ENCODE measurements at regions not wholly inside any gene's neighbourhood (a gene's known extent, or its start where the extent isn't known, plus 50 kb on each side); places are given as distances from the start of the nearest gene placed in this dataset.
A peak's percentile ranks its signal among the peaks of the same experiment; 100 is the strongest.

DNA sequence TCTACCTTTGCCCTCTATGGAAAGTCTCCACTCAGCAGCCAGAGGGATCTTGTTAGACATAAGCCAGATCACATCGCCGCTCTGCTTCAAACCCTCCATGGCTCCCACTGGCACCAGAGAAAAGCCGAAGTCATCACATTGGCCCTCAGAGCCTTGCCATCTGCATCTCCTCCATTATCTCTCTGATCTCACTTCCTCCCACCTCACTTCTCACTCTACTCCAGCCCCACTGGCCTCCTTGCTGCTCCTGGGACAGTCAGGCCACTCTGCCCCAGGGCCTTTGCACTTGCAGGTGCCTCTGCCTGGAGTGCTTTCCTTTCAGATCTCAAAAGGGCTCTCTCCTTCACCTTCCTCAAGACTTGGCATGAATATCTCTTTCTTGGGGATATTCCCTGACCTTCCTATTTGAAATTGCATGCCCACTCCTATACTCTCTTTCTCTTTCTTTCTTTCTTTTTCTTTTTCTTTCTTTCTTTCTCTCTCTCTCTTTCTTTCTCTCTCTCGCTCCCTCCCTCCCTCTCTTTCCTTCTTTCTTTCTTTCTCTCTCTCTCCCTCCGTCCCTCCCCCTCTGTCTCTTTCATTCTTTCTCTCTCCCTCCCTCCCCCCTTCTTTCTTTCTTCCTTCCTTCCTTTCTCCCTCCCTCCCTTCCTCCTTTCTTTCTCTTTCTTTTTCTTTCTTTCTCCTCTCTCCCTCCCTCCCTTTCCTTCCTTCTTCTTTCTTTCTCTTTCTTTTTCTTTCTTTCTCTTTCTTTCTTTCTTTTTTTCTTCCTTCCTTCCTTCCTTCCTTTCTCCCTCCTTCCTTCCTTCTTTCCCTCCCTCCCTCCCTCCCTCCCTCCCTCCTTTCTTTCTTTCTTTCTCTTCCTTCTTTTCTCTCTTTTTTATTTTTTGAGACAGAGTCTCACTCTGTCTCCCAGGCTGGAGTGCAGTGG, 96.0 kb upstream of the CASZ1 start:
- Histone ChIP-seq H3K79me2 (ENCODE audit: insufficient read depth, low read length) (no peaks in the 10 kb centered on the region), H3K4me3 (ENCODE audit: low read depth in 1 of 2, low read length in 2 of 2) (no peak overlapping the region), H4K20me1 (ENCODE audit: insufficient read depth, low read length) (no peaks in the 10 kb centered on the region; the same call in 1 of the 2 replicates), H3K9ac (ENCODE audit: low read depth, low read length) (no peak overlapping the region), H3K27me3 (ENCODE audit: insufficient read depth, low read length, poor library complexity) (no peaks in the 10 kb centered on the region), H2AFZ (ENCODE audit: low read depth, low read length) (no peak overlapping the region), H3K4me1 (ENCODE audit: insufficient read depth, low read length) (peaks cover 4% of the 10 kb centered on the region; the same call in 1 of the 2 replicates), H3K4me2 (ENCODE audit: insufficient read depth, low read length) (no peak overlapping the region), H3K36me3 (ENCODE audit: insufficient read depth, low read length) (no peaks in the 10 kb centered on the region), H3K27ac (ENCODE audit: low read length) (no peak overlapping the region), H3K9me3 (ENCODE audit: insufficient read depth, low read length, severe bottlenecking) (no peaks in the 10 kb centered on the region)
- peak; percentile 44; the same call in 1 of the 3 replicates for ATAC-seq (ENCODE audit: insufficient read depth, low read depth)
- DNase-seq = no peak
- TF ChIP-seq EZH2 (IDR thresholded peaks at IDR 0.05; ENCODE audit: borderline replicate concordance, low read depth, low read length, severe bottlenecking) = no peak
- TF ChIP-seq, protein P1, sequence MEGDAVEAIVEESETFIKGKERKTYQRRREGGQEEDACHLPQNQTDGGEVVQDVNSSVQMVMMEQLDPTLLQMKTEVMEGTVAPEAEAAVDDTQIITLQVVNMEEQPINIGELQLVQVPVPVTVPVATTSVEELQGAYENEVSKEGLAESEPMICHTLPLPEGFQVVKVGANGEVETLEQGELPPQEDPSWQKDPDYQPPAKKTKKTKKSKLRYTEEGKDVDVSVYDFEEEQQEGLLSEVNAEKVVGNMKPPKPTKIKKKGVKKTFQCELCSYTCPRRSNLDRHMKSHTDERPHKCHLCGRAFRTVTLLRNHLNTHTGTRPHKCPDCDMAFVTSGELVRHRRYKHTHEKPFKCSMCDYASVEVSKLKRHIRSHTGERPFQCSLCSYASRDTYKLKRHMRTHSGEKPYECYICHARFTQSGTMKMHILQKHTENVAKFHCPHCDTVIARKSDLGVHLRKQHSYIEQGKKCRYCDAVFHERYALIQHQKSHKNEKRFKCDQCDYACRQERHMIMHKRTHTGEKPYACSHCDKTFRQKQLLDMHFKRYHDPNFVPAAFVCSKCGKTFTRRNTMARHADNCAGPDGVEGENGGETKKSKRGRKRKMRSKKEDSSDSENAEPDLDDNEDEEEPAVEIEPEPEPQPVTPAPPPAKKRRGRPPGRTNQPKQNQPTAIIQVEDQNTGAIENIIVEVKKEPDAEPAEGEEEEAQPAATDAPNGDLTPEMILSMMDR (IDR thresholded peaks at IDR 0.05; ENCODE audit: borderline replicate concordance, extremely low read depth, low read length, poor library complexity, severe bottlenecking) = no peak

GRCh38 chr1:10895621-10896020, 99.2 kb upstream of the CASZ1 start:
- no peak overlapping the region for H3K4me2 ChIP-seq (ENCODE audit: insufficient read depth, low read length)
- H3K79me2 ChIP-seq (ENCODE audit: insufficient read depth, low read length) = no peaks in the 10 kb centered on the region
- no peak overlapping the region for H2AFZ ChIP-seq (ENCODE audit: low read depth, low read length)
- H3K4me1 ChIP-seq (ENCODE audit: insufficient read depth, low read length) = peaks cover 4% of the 10 kb centered on the region; the same call in 1 of the 2 replicates
- DNase-seq = no peak
- no peaks in the 10 kb centered on the region for H3K27me3 ChIP-seq (ENCODE audit: insufficient read depth, low read length, poor library complexity)
- H3K9me3 ChIP-seq (ENCODE audit: insufficient read depth, low read length, severe bottlenecking) = no peaks in the 10 kb centered on the region
- no peaks in the 10 kb centered on the region for H3K36me3 ChIP-seq (ENCODE audit: insufficient read depth, low read length)
- TF ChIP-seq EZH2 (IDR thresholded peaks at IDR 0.05; ENCODE audit: borderline replicate concordance, low read depth, low read length, severe bottlenecking) = no peak
- TF ChIP-seq, protein P1 (IDR thresholded peaks at IDR 0.05; ENCODE audit: borderline replicate concordance, extremely low read depth, low read length, poor library complexity, severe bottlenecking) = no peak
- no peak for ATAC-seq (ENCODE audit: insufficient read depth, low read depth)
- H3K9ac ChIP-seq (ENCODE audit: low read depth, low read length) = no peak overlapping the region
- no peak overlapping the region for H3K4me3 ChIP-seq (ENCODE audit: low read depth in 1 of 2, low read length in 2 of 2)
- H3K27ac ChIP-seq (ENCODE audit: low read length) = no peak overlapping the region
- H4K20me1 ChIP-seq (ENCODE audit: insufficient read depth, low read length) = peaks cover 13% of the 10 kb centered on the region

DNA sequence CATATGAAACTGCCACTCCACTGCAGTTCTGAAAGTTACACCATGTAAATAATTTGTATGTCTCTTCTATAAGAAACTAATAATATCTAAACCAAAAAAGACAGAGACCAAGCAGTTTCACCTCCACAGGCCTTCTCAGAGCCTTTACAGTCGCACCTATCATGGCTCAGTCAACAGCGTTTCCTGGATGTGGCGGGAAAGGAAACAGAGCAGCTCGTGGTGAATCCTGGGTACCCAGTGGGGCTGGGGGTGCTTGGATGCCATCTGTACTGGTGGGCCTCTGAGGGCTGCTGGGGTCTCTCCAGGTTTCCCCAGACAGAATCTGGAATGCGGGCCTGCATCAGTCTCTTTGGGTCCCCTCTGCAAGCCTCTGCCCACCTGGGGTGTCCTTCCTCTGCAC, 100.2 kb upstream of the CASZ1 start:
- Histone ChIP-seq H3K79me2 (ENCODE audit: insufficient read depth, low read length) (no peaks in the 10 kb centered on the region), H3K4me1 (ENCODE audit: insufficient read depth, low read length) (peaks cover 4% of the 10 kb centered on the region; the same call in 1 of the 2 replicates), H3K9me3 (ENCODE audit: insufficient read depth, low read length, severe bottlenecking) (no peaks in the 10 kb centered on the region), H3K36me3 (ENCODE audit: insufficient read depth, low read length) (no peaks in the 10 kb centered on the region), H3K27me3 (ENCODE audit: insufficient read depth, low read length, poor library complexity) (no peaks in the 10 kb centered on the region), H3K9ac (ENCODE audit: low read depth, low read length) (no peak overlapping the region), H2AFZ (ENCODE audit: low read depth, low read length) (no peak overlapping the region), H3K4me2 (ENCODE audit: insufficient read depth, low read length) (no peak overlapping the region), H4K20me1 (ENCODE audit: insufficient read depth, low read length) (peaks cover 17% of the 10 kb centered on the region), H3K4me3 (ENCODE audit: low read depth in 1 of 2, low read length in 2 of 2) (no peak overlapping the region), H3K27ac (ENCODE audit: low read length) (no peak overlapping the region)
- no peak for DNase-seq
- peak; percentile 59 for ATAC-seq (ENCODE audit: insufficient read depth, low read depth)
- TF ChIP-seq, protein P1 (IDR thresholded peaks at IDR 0.05; ENCODE audit: borderline replicate concordance, extremely low read depth, low read length, poor library complexity, severe bottlenecking) = no peak
- TF ChIP-seq EZH2 (IDR thresholded peaks at IDR 0.05; ENCODE audit: borderline replicate concordance, low read depth, low read length, severe bottlenecking) = no peak

Data from DND-41 (cell line).